ENCODE measurements at regions not wholly inside any gene's neighbourhood (a gene's known extent, or its start where the extent isn't known, plus 50 kb on each side); places are given as distances from the start of the nearest gene placed in this dataset.
"Not testable (repeated sequence)": the region's sequence is repeated elsewhere in the genome, so short reads cannot be mapped to it uniquely, and the experiment has no call there.

- no peak for DNase-seq
These were observed 754.6 kb downstream of the TBC1D22A start for GRCh38 chr22:47517062-47517461.

- DNase-seq: no peak
These were observed 753.1 kb downstream of the TBC1D22A start for GRCh38 chr22:47515384-47516125.

GRCh38 chr22:47512617-47513016 is 750.2 kb downstream of the TBC1D22A start:
- no peak for DNase-seq

- no peak for DNase-seq
These were observed 742.5 kb downstream of the TBC1D22A start for GRCh38 chr22:47504962-47505361.

GRCh38 chr22:47498969-47499495 is 736.6 kb downstream of the TBC1D22A start:
- DNase-seq: no peak

GRCh38 chr22:47497666-47498065 is 735.2 kb downstream of the TBC1D22A start:
- DNase-seq: no peak

- DNase-seq: no peak
These were observed 732.7 kb downstream of the TBC1D22A start for GRCh38 chr22:47495110-47495509.

GRCh38 chr22:47488131-47488530 is 725.7 kb downstream of the TBC1D22A start:
- DNase-seq: not testable (repeated sequence)

GRCh38 chr22:47486569-47487312 is 724.3 kb downstream of the TBC1D22A start:
- DNase-seq: no peak

- no peak for DNase-seq
These were observed 722.6 kb downstream of the TBC1D22A start for GRCh38 chr22:47484960-47485569.

GRCh38 chr22:47476231-47476630 is 713.8 kb downstream of the TBC1D22A start:
- DNase-seq: no peak

GRCh38 chr22:47474895-47475294 is 712.4 kb downstream of the TBC1D22A start:
- DNase-seq: no peak

- no peak for DNase-seq
These were observed 712.0 kb downstream of the TBC1D22A start for GRCh38 chr22:47474464-47474863.

GRCh38 chr22:47472636-47473035 is 710.2 kb downstream of the TBC1D22A start:
- DNase-seq: no peak

- DNase-seq: no peak
These were observed 709.0 kb downstream of the TBC1D22A start for GRCh38 chr22:47471406-47471805.

GRCh38 chr22:47465809-47466208 is 703.4 kb downstream of the TBC1D22A start:
- DNase-seq: no peak

GRCh38 chr22:47465222-47465621 is 702.8 kb downstream of the TBC1D22A start:
- DNase-seq: no peak

GRCh38 chr22:47463220-47463619 is 700.8 kb downstream of the TBC1D22A start:
- DNase-seq: no peak

GRCh38 chr22:47460861-47461260 is 698.4 kb downstream of the TBC1D22A start:
- no peak for DNase-seq

GRCh38 chr22:47460176-47460575 is 697.7 kb downstream of the TBC1D22A start:
- no peak for DNase-seq

GRCh38 chr22:47458348-47458747 is 695.9 kb downstream of the TBC1D22A start:
- DNase-seq: no peak

- no peak for DNase-seq
These were observed 695.3 kb downstream of the TBC1D22A start for GRCh38 chr22:47457509-47458300.

GRCh38 chr22:47457021-47457420 is 694.6 kb downstream of the TBC1D22A start:
- no peak for DNase-seq
